GM18858 (cell line): ENCODE measurements at regions not wholly inside any gene's neighbourhood (a gene's known extent, or its start where the extent isn't known, plus 50 kb on each side); places are given as distances from the start of the nearest gene placed in this dataset.

ENCODE experiments used
- ATAC-seq: cut with Tn5 transposase; IDR thresholded peaks from one replicate; pipeline ENCODE4 v1.9.1; 2021; ENCODE audit not compliant: unreplicated experiment

- ATAC-seq = no peak
Measured at GRCh38 chr4:38582445-38582844, 81.6 kb upstream of the KLF3 start.

- ATAC-seq = no peak
Measured at GRCh38 chr4:38582889-38583470, 81.0 kb upstream of the KLF3 start.

- no peak for ATAC-seq
Measured at GRCh38 chr4:38585871-38586270, 78.1 kb upstream of the KLF3 start.

- ATAC-seq = no peak
Measured at GRCh38 chr4:38587106-38587505, 76.9 kb upstream of the KLF3 start.

- no peak for ATAC-seq
Measured at GRCh38 chr4:38590046-38590445, 74.0 kb upstream of the KLF3 start.

- ATAC-seq = no peak
Measured at GRCh38 chr4:38591617-38592337, 72.2 kb upstream of the KLF3 start.

- ATAC-seq = no peak
Measured at GRCh38 chr4:38598489-38598888, 65.5 kb upstream of the KLF3 start.

- ATAC-seq = no peak
Measured at GRCh38 chr4:38600575-38600974, 63.4 kb upstream of the KLF3 start.

DNA sequence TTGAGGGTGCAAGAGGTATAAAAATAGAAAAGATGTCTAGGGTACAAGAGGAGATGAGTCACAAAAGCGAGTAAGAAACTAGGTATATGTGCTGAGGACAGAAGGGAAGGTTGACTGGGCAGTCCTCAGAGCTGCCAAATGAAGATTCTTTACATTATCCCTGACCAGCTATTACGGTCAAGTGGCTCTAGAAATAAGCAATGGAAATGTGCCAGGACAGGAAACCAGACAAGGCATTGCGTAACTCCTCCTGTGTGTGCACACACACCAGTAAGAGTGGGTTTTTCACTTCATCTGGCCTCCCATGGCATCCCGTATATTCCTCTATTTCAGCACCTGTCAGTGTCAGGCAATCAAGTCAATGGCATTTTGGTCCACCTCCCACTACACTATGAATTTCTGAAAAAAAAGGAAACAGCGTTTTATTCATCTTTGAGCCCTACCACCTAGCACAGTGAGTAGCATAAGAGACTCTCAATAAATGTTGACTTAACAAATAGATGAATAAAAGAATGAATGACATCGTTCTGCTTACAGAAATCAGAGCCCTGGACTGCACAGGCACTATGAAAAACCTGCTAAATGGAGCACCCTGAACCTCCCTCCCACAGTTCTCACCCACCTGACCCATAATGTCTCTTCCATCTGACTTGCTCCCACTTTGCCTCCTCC, 62.6 kb upstream of the KLF3 start:
- ATAC-seq = no peak

DNA sequence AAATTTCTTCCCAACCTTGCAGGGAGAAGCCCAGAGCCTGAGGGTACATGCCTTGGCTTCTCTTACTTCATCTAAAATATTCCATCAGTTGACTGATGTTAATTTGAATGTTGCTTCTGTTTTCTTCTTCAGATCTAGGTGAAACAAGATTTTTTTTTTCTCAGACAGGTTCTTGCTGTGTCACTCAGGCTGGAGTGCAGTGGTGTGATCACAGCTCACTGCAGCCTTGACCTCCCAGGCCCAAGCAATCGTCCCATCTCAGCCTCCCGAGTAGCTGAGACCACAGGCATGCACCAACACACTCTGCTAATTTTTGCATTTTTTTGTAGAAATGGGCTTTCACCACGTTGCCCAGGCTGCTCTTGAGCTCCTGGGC, 62.1 kb upstream of the KLF3 start:
- no peak for ATAC-seq

- ATAC-seq = no peak
Measured at GRCh38 chr4:38603652-38604051, 60.3 kb upstream of the KLF3 start.

DNA sequence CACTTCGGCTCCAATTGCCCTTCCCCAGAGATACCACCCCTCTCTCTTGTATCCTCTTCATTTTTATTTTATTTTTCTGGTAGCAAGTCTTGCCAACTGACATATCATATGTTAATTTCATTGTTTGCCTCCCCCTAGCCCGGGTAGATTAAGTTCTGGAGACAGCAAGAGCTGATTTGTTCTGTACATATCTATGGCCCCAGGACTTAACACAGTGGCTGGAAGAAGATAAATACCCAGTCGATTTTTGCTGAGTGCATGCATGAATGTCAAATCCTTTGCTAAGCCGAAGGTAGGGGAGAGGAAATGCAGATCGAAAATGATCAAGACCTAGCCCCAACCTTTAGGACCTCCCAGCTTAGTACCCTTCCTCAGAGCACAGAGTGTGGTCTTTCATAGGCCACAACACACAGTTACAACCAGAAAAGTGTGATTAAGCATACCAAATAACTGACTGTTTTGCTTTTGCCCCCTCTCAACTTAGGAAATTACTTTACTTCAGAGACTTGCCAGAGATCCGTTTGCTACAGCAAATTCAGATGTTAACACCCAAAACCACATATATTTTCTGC, 58.7 kb upstream of the KLF3 start:
- no peak for ATAC-seq

- ATAC-seq = no peak
Measured at GRCh38 chr4:38605753-38606586, 58.0 kb upstream of the KLF3 start.

DNA sequence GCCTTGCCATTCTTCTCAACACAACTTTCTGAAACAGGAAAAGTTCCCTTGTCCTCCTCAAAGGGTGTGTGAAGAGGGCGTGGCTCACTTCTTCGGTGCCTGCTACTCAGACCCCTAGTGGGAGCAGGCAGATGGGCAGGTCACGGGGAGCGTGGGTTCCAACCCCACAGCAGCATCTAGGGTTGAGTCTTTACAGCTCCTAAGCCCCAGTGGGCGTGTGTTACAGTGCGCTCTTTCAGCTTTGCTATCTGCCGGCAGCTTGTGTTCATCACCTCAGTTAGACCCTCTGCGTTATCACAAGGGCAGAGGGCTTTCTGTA, 57.5 kb upstream of the KLF3 start:
- ATAC-seq = no peak

DNA sequence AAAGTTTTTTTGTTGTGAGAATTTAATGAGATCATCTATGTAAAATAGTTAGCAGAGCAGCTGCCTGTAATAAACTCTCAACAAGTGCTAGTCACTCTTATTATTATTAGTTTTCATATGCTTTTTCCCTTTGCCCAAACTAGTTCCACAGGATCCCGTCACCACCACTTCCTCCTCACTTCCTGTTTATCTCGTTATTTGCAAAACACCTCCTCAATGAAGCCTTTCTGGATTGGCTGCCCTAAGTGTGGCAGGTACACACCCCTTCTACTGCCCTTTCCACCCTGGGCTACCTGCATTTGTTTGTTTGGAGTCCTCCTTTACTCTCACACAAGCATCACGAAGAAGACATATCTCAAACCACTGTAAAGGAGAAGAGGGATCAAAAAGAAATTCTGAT, 54.4 kb upstream of the KLF3 start:
- no peak for ATAC-seq

DNA sequence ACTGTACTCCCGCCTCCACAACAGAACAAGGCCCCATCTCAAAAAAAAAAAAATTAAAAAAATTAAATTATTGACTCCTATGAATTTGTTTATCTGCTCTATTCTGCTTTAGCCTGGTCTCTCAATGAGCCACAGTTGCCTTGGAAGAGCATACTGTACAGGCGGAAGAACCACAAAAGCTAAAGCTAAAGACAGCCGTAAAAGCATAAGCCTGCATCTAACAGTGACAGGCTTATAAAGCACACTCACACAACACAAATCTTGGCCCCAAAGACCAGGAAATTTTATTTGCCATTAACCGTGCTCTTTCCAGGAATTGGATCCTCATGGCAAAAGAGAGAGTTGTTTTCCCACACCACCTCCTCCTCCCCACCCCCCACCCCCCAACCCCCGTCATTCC, 53.5 kb upstream of the KLF3 start:
- no peak for ATAC-seq

- no peak for ATAC-seq
Measured at GRCh38 chr4:38610966-38611431, 53.0 kb upstream of the KLF3 start.

- ATAC-seq = no peak
Measured at GRCh38 chr4:38611676-38612075, 52.3 kb upstream of the KLF3 start.

DNA sequence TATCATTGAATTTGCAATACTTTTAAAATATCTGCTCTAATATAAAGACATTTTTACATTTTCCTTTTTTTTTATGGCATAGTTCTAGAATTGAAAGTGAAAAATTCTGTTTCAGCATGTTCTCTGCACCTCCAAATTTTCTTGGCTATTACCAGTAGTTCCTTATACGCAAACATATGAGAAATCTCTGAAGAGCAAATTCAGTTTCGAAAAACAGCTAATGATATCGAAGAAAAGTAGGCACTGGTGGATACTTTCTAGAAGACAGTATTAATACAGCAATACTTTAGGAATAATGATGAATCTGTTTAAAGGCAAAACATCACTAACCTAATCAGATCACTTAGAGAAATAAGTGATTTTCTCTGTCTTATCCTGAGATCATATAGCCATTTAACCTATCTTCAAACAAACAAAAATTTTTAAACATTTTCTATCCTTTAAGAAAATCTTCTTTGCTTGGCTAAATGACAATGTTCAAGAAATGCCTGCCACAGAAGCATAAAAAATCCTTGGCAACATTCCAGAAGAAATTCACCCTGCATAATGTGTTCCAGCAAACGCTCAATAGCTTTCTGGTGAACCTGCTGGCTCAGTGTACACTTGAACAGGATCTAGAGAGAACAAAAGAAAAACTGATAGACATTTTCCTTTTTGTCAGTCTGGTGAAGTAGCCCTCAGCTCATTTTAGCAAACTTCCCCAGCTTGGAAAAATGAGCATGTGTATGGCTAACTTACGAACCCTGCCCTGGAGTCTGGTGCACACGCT, 51.2 kb upstream of the KLF3 start:
- ATAC-seq = no peak
